ENCODE measurements at regions not wholly inside any gene's neighbourhood (a gene's known extent, or its start where the extent isn't known, plus 50 kb on each side); places are given as distances from the start of the nearest gene placed in this dataset.

GRCh38 chr3:134742202-134742601 is 52.9 kb upstream of the EPHB1 start:
- DNase-seq (ENCODE audit: low read depth): no peak
- no peak for TF ChIP-seq CTCF (conservative IDR thresholded peaks at IDR 0.05; ENCODE audit: low read depth, low read length)
- no peak overlapping the region for H3K4me3 ChIP-seq (ENCODE audit: low read depth, low read length)

GRCh38 chr3:134743006-134743405 is 52.1 kb upstream of the EPHB1 start:
- no peak overlapping the region for H3K4me3 ChIP-seq (ENCODE audit: low read depth, low read length)
- no peak for DNase-seq (ENCODE audit: low read depth)
- TF ChIP-seq CTCF (conservative IDR thresholded peaks at IDR 0.05; ENCODE audit: low read depth, low read length): no peak

All from epithelial cell of proximal tubule (primary cell).